GM23248 (cell line): ENCODE measurements at regions not wholly inside any gene's neighbourhood (a gene's known extent, or its start where the extent isn't known, plus 50 kb on each side); places are given as distances from the start of the nearest gene placed in this dataset.

ENCODE experiments used
- EZH2 ChIP-seq: fragments of 200-600 bp; sonication (generic); IDR thresholded peaks from 2 replicates; pipeline ENCODE4 v1.6.1; 2018; ENCODE audit warnings: antibody characterized with exemption, mild to moderate bottlenecking; ENCODE audit not compliant: insufficient read depth, poor library complexity, severe bottlenecking
- EZH2phosphoT487 ChIP-seq: fragments of 200-600 bp; sonication (generic); IDR thresholded peaks from 2 replicates; pipeline ENCODE4 v1.6.1; 2018; ENCODE audit warnings: antibody characterized with exemption, moderate library complexity, mild to moderate bottlenecking, low read depth; ENCODE audit not compliant: insufficient read depth

DNA sequence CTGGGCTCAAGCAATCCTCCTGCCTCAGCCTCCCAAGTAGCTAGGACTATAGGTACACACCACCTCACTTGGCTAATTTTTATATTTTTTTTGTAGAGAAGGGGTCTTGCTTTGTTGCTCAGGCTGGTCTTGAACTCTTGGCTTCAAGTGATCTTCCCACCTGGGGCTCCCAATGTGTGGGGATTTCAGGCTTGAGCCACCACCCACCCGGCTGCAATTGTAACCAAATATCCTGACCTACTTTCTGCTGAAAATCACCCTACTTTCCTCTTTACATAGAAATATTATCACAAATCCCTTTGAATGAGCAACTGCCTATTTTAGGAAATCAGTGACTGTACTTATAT lies 59.6 kb upstream of the ZNF608 start:
- TF ChIP-seq EZH2, result no peak
- no peak for TF ChIP-seq EZH2phosphoT487
